DMS153 treated with DMSO at 0.1 percent for 48 hours (cell line): ENCODE measurements at regions not wholly inside any gene's neighbourhood (a gene's known extent, or its start where the extent isn't known, plus 50 kb on each side); places are given as distances from the start of the nearest gene placed in this dataset.
"Not testable (repeated sequence)": the region's sequence is repeated elsewhere in the genome, so short reads cannot be mapped to it uniquely, and the experiment has no call there.

Source experiments
- DNase-seq: peaks from one replicate; lab custom pipeline; 2025; ENCODE audit not compliant: unreplicated experiment; lab: John Stamatoyannopoulos, UW

DNA sequence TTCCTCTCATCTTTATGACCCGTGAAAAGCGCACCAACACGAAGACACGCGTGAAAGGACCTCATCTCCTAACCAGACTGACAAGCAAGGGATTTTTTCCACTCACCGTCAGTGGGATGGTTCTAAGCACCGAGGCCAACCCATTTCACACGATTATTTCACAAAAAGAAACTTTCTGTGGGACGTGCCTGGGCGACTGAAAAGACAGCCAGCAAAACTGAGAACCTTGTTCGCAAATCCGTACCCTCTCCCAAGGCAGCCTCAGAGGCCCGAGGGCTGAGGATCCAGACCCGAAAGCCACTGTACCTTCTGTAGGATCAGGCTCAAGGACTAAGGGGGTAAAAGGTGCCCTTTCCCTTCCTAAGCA is 84.9 kb upstream of the METTL9 start:
- DNase-seq, result not testable (repeated sequence)

DNA sequence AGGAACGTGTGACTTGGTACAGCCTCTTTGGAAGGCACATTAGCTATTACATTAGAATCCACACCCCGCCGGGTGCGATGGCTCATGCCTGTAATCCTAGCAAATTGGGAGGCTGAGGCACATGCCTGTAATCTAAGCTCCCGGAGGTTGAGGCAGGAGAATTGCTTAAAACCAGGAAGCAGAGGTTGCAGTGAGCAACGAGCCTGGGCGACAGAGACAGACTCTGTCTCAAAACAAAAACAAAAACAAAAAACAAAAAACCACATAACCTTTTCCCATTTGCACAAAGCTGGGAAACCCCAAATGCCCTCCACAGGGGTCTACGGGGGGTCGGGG is 82.7 kb upstream of the METTL9 start:
- not testable (repeated sequence) for DNase-seq

DNA sequence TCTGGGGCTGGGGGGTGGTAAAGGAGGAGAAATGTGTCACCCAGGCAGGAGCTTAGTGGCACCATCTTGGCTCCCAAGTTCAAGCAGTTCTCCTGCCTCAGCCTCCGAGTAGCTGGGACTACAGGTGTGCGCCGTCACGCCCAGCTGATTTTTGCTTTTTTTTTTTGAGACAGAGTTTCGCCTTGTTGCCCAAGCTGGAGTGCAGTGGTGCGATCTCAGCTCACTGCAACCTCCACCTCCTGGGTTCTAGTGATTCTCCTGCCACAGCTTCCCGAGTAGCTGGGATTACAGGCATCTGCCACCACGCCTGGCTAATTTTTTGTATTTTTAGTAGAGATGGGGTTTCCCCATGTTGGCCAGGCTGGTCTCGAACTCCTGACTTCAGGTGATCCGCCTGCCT is 82.1 kb upstream of the METTL9 start:
- not testable (repeated sequence) for DNase-seq

DNA sequence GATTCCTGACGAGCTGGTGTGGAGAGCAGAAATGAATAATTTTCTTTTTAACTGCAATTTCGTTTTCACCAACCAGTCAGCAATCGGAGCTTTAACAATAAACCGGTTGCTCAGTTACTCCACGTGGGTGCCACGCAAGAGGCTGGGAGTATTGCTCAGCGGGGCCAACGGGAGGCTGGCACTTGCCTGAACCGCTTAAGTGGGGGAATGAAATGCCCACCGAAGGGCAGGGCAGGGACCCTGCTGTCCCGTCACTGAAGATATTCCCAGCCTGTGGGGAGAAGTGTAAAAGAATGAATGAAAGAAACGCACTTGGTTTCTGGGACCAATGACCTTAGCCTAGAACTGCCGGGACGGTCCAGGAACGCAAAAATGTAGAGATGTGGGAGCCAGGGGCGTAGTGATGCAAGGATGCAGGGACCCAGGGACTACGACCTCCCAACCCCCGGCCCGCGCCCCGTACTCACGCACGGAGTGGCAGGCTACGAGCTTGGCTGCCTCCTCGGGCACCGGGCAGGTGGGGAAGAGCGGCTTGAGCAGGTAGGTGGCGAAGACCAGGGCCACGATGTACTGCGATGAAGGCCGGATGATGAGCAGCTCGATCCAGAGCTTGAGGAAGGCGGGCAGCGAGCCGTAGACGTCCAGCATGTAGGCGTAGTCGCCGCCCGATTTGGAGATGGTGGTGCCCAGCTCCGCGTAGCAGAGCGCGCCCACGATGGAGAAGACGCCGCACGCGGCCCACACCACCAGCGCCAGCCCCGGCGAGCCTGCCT is 79.8 kb upstream of the METTL9 start:
- DNase-seq, result not testable (repeated sequence)

DNA sequence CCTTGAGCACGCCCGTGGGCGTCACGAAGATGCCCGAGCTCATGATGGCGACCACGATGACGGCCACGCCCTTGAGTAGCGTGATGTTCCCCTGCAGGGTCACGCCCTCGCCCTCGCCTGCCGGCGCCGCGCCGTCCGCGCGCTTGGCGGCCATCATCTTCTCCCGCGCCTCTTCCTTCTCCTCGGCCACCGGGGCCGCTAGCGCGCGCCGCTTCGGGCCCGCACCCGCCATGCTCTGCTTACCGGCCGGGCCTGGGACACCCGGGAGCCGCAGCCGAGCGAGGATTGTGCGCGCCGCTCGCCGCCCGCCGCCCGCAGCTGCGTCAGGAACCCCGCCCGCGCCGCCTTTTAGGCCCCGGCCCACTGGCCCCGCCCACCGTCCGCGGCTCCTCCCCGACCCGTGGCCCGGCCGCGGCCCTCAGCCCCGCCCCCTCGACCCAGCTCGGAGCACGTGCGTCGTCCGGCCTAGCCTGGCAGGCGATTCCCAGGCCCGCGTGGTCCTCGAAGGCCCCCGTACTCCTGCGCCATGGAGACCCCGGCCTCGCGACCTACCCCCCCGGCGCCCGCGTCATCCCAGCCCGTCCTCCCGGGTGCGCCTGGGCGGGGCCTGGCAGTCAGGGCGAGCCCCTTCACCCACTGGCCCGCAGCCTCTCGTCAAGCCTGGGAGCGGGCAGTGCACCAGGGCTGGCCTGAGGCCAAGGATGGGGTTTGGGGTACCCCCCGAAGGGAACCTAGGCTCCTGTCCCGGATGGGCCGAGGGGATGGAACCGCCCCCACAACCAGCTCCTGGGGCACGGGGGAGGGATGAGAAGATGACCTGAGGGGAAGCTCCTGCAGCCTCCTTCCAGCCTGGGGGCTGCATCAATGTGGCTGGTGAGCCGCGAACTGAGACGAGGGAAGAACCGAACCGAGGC is 79.0 kb upstream of the METTL9 start:
- peak; percentile 83 for DNase-seq

DNA sequence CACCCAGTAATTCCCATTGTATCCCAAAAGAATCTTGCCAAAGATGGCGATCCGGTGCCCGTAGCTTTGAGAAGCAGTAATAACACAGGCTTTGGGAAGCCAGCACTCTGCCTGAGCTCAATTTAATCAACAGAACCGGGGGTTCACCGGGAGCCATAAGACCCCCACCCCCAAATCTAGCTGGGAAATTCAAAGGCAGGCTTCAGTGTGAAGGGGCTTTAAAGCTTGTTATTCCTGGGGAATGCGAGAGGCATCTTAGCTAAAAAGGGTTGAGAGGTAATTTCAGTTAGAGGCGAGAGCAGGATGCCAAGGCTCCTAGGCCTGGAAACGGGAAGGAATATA is 78.4 kb upstream of the METTL9 start:
- not testable (repeated sequence) for DNase-seq

DNA sequence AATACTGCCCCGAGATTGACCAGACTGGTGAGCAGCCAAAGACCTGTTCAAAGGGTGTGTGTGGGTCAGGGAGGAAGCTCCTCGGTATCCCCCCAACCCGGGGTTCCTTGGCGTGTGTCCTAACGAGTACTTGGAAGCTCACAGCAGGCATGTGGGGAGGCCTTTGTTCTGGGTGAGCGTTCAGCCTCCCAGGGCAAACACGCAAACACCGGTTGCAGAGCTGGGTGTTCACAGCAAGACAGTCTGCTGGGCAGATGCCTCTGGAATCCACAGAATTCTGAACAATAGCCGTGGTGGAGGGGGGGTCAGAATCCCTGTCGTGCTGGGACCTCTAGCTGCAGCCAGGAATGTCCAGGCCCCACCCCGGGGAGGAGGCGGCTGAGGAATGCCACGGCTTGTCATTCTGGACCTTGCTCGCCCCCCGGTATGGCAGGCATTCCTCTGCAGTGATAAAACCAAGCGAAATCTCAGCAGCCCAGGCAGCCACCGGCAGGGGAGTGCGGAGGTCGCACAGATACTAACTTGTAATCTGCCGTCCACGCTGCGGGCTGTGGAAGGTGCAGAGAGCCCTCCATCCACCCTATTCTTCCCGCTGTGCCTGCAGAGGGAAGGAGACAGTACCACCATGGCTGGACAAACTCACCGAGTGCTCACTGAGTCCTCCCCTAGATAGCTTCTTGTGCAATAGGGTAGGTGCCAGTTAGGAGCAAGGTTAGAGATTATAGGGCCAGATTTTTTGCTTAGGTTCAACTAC is 77.8 kb upstream of the METTL9 start:
- not testable (repeated sequence) for DNase-seq

DNA sequence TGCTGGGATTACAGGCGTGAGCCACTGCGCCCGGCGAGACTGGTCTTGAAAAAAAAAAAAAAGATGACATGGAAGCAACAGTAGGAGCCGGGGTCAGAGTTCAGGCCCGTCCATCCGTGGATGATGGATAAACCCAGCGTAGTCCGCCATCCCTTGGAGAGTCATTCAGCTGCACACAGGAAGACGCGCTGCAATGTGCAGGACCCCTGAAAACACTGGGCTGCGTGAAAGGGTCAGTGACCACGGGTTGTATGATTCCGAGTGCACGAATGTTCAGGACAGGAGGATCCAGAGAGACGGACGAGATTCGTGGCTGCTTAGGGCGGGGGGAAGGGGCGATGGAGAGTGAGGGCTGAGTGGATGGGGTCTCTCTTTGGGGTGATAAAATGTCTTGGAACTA is 76.5 kb upstream of the METTL9 start:
- not testable (repeated sequence) for DNase-seq

DNA sequence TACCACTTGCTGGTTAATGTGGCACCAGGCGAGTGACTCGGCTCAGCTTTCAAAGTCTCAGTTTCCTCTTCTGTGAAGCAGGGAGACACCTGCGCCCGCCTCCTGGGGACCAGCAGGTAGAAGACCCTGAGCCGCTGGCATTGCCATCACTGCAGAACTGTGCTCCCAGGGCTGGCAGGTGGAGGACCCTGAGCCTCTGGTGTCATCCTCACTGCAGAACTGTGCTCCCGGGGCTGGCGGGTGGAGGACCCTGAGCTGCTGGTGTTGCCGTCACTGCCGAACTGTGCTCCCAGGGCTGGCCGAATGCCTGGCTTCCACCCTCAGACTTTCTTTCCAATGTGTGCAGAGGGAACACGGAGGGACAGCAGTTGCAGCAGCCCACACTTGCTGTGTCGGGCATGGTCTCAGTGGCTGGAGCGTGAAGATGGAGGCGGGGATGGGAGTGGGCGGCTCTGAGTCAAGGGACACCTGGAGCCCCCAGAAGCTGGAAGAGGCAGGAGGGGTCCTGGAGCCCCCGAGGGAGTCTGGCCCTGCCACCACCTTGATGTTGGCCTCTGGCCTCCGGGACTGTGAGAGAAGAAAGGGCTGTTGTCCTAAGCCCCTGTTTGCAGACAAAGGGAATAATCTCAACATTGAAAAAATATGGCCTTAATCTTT is 75.8 kb upstream of the METTL9 start:
- no peak for DNase-seq

DNA sequence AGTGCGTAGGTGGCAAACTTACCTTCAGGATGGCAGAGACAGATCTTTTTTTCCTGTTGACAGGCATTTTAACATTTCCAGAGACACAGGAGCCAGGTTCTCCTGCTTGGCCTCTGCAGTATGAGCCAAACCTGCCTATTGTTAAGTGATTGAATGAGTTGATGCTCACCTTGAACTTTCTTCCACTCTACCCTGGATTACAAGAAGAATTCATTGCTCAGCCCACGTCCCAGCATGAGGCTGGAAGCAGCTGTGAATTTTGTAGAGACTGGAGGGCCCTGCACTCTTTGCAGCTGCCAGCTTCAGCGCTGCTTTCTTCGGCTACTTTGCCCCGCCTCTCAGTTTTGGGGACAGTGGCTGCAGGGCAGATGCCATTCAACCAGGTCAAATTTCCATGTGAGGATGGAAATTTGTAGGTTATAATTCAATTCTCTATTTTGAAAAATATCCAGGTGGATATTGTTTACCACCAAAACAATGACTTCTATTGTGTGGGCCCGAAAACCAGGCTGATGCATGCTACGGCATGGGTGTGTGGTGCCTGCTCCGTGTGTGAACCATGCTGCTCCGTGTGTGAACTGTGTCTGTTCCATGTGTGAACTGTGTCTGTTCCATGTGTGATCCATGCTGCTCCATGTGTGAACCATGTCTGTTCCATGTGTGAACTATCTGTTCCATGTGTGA is 75.2 kb upstream of the METTL9 start:
- no peak for DNase-seq

DNA sequence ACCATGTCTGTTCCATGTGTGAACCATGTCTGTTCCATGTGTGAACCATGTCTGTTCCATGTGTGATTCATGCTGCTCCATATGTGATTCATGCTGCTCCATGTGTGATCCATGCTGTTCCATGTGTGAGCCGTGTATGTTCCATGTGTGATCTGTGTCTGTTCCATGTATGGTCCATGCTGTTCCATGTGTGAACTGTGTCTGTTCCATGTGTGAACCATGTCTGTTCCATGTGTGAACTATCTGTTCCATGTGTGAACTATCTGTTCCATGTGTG is 74.7 kb upstream of the METTL9 start:
- DNase-seq, result not testable (repeated sequence)

DNA sequence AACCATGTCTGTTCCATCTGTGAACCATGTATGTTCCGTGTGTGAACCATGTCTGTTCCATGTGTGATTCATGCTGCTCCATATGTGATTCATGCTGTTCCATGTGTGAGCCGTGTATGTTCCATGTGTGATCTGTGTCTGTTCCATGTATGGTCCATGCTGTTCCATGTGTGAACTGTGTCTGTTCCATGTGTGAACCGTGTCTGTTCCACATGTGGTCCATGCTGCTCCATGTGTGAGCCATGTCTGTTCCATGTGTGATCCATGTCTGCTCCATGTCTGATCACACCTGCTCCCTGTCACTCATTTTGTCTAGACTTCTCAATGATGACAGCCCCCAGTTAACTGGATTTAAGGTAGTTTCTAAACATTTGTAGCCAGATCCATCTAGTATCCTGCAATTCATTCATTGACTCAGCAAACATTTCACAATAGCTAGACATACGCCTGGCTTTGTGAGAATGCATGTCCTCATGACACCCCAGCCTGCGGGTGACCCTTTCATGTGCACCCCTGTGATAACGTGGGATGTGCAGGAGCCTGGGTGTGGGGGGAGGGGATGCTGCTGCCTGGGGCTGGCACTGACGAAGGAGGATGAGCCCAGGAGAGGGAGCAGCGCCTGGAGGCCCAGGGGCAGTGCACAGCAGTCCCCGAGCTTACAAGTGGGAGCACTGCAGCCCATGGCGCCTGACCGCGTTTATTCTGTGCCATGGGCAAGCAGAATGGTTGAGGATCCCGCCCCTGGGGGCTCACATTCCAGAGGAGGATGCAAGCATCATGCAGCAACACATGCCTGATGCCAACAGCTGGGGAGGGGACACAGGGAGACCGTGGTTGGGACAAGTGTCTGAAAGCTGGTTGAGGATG is 74.1 kb upstream of the METTL9 start:
- DNase-seq, result not testable (repeated sequence)

DNA sequence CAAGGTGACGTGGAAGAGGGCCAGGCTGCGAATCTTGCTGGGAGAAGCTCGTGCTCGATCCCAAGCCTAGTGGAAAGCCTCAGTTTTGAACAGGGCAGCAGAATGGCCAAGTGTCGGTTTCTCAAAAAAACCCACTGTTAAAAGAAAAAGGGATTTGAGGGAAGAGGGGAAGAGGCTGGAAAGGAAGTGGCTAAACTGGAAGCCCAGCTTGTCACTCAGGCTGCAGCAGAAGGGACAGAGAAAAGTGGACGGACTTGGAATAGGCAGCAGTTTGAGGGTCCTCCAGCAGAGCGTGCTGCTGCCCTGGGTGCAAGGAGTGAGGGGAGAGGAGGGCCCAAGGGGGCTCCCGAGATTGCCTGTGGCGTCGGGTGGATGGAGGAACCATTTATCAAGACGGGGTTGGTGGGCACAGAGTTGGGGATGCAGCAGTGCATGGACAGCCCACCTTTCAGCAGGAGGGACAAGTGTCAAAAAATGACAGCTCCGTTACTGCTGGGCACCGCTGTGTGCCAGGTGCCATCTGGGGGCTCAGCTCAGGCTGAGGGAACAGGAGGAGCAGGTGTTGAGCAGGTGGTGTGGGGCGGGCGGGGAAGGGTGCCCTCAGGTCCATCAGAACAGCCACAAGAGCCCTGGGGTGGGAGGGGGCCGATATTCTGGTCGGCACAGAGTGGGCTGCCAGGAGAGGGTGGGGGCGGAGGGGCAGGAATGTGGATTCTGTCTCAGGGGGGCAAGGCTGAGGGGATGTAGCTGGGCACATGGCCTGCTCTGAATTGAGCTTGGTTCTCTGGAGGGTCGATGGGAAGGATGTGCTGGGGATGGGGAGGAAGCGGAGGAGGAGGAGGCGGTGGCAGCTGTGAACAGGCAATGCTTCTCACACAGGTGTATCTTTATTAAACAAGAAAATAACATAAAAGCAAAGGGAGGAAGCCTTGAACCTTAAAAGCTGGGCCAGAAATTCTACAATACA is 73.1 kb upstream of the METTL9 start:
- not testable (repeated sequence) for DNase-seq

DNA sequence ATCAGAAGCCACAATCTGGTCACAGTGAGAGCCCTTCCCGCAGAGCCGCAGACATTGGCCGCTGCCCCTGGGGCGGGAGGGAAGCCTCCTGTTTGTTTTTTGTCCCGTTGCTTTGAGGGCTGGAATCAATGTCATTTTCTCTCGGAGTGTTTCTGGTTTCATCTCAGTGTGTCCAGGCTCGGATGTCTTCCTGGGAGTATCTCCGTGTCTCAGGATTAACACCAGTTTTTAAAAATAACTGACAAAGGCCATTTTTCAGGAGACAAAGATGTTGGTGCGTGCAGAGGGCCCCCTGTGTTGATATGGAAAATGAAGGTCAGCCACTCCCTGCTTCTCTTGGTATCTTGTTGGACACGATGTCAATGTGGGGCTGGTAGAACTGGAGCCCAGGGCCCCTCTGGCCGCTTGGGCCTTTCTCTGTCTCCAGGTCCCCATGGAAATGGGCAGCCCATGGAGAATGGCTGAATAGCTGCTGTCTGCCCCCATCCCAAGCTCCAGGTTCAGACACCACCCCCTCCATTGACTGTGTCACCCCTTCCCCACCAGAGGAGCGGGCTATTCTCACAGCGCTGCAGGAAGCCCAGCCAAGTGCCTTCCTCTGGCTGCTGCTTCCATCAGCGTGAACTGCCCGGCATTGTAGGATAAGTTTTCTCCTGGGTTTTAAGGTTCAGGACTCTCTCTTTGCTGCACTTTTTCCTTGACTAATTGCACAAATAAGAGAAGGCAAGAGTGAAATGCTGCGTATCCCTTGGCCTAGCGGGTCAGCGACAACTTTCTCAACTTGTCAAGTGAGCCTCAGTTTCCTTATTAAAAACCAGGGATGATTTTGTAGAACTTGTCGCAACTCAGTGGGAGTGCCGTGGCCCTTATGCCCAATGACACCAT is 72.2 kb upstream of the METTL9 start:
- no peak for DNase-seq

DNA sequence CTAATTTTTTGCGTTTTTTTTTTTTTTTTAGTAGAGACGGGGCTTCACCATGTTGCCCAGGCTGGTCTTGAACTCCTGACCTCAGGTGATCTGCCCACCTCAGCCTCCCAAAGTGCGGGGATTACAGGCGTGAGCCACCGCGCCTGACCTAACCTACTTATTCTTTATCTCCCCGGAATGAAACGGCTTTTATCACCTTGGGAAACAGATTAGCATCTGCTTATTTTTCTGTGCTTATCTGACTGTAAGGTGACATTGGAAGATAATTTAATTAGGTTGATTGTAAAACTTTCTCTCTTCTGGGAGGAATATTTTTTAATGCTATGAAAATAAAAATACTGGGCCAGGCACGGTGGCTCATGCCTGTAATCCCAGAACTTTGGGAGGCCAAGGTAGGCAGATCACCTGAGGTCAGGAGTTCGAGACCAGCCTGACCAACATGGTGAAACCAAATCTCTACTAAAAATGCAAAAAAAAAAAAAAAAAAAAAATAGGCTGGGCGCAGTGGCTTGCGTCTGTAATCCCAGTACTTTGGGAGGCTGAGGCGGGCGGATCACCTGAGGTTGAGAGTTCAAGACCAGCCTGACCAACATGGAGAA is 70.2 kb upstream of the METTL9 start:
- not testable (repeated sequence) for DNase-seq

DNA sequence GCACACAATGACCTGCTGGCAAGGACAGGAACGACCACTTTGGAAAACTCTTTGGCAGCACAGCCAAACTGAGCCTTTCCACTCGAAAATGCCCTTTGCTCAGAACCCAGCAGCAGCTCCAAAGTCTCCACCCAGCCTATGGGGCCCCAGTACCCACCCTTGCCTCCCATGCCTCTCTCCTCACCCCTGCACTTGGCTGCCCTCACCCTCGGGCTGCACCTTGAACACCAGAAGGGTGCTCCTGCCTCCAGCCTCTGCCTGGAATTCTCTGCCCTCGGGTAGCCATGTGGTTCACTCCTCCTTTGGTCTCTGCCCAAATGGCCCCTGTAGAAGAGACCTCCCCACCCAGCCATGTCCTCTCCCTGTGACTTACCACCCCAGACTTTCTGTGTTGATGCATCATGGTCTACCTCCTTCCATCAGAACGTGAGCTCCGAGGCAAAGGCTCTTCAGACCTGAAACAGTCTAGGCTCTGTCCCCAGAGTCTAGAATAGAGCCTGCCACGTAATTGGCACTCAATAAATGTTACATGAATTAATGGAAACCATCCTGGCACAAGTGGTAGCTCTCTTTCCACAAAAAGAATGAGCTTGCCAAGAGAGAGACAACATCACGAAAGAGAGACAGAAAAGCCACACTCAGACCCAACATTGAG is 68.5 kb upstream of the METTL9 start:
- DNase-seq, result not testable (repeated sequence)

DNA sequence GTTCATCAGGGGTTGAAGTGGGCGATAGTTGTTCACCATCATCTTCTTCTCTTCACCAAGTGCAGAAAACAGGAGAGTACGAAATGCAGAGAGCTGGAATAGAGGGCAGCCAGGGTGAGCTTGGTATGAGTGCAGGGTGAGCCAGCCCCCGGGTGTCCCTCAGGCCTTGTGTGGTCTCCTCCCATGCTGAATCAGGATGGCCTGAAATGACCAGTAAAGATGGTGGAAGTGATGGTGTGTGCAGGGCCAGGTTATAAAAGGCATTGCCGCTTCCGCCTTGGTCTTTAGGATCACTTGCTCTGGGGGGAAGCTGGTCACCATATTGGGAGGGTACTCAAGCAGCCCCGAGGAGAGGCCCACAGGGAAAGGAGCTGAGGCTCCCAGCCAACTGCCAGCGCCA is 66.4 kb upstream of the METTL9 start:
- not testable (repeated sequence) for DNase-seq
